Liver (tissue), 7 donors: ENCODE measurements at regions not wholly inside any gene's neighbourhood (a gene's known extent, or its start where the extent isn't known, plus 50 kb on each side); places are given as distances from the start of the nearest gene placed in this dataset.

ENCODE experiments used
- DNase-seq: peaks from one replicate; pipeline ENCODE4 v3.0.0-alpha.2; 2017; ENCODE audit warnings: low spot score
- H3K27ac ChIP-seq, 2 donors: one replicate each; pipeline ENCODE4 v1.7.0; 2013; ENCODE audit warnings: inconsistent platforms in 2 of 2, low read length in 2 of 2, control low read depth in 1 of 2, low read depth in 1 of 2, mild to moderate bottlenecking in 1 of 2
- H3K27me3 ChIP-seq, 4 donors: one replicate each; pipeline versions ENCODE4 v1.6.1 to v1.7.0; 2013; ENCODE audit warnings: low read length in 3 of 4, inconsistent platforms in 1 of 4, mild to moderate bottlenecking in 1 of 4, moderate library complexity in 1 of 4; ENCODE audit not compliant: control insufficient read depth in 4 of 4, insufficient read depth in 4 of 4
- H3K36me3 ChIP-seq, 4 donors: one replicate each; pipeline versions ENCODE4 v1.6.1 to v1.7.0; 2013; ENCODE audit warnings: low read length in 3 of 4, mild to moderate bottlenecking in 3 of 4, low read depth in 1 of 4, moderate library complexity in 1 of 4; ENCODE audit not compliant: control insufficient read depth in 4 of 4, insufficient read depth in 3 of 4
- H3K4me1 ChIP-seq, 4 donors: one replicate each; pipeline versions ENCODE4 v1.6.1 to v1.7.0; 2013; ENCODE audit warnings: low read length in 3 of 4, mild to moderate bottlenecking in 3 of 4, moderate library complexity in 1 of 4; ENCODE audit not compliant: control insufficient read depth in 4 of 4, insufficient read depth in 4 of 4
- H3K4me3 ChIP-seq, 3 donors: one replicate each; pipeline versions ENCODE4 v1.6.1 to v1.7.0; 2013; ENCODE audit warnings: low read length in 3 of 3, control low read depth in 1 of 3, low read depth in 1 of 3, mild to moderate bottlenecking in 1 of 3
- H3K9ac ChIP-seq, 2 donors: one replicate each; pipeline ENCODE4 v1.7.0; 2013; ENCODE audit warnings: low read length in 2 of 2, mild to moderate bottlenecking in 2 of 2, moderate library complexity in 2 of 2, control low read depth in 1 of 2, low read depth in 1 of 2
- H3K9me3 ChIP-seq, 4 donors: one replicate each; pipeline versions ENCODE4 v1.6.1 to v1.7.0; 2013; ENCODE audit warnings: low read length in 3 of 4; ENCODE audit not compliant: control insufficient read depth in 4 of 4
- EGR1 ChIP-seq, 2 donors: IDR thresholded peaks; 2 replicates each; pipeline ENCODE4 v1.6.1; 2016 to 2018; ENCODE audit warnings: antibody characterized with exemption in 2 of 2, low read depth in 2 of 2
- FOXA1 ChIP-seq: IDR thresholded peaks from 2 replicates; pipeline ENCODE4 v1.6.1; 2016; ENCODE audit warnings: antibody characterized with exemption
- FOXA2 ChIP-seq: IDR thresholded peaks from 2 replicates; pipeline ENCODE4 v1.6.1; 2016; ENCODE audit warnings: antibody characterized with exemption
- GABPA ChIP-seq, 2 donors: IDR thresholded peaks in 1 of 2; conservative IDR thresholded peaks in 1 of 2; 2 replicates each; pipeline ENCODE4 v1.6.1; 2016; ENCODE audit warnings: antibody characterized with exemption in 2 of 2, mild to moderate bottlenecking in 1 of 2, moderate library complexity in 1 of 2
- HNF4A ChIP-seq, 2 donors: conservative IDR thresholded peaks; 2 replicates each; pipeline ENCODE4 v1.6.1; 2016; ENCODE audit warnings: antibody characterized with exemption in 2 of 2, mild to moderate bottlenecking in 2 of 2
- HNF4G ChIP-seq: IDR thresholded peaks from 2 replicates; pipeline ENCODE4 v1.6.1; 2016; ENCODE audit warnings: antibody characterized with exemption
- JUND ChIP-seq, 2 donors: IDR thresholded peaks; 2 replicates each; pipeline ENCODE4 v1.6.1; 2016; ENCODE audit warnings: antibody characterized with exemption in 2 of 2
- MAX ChIP-seq: IDR thresholded peaks from 2 replicates; pipeline ENCODE4 v1.6.1; 2016; ENCODE audit warnings: antibody characterized with exemption
- NR2F2 ChIP-seq: IDR thresholded peaks from 2 replicates; pipeline ENCODE4 v1.6.1; 2016; ENCODE audit warnings: antibody characterized with exemption
- RAD21 ChIP-seq, 2 donors: IDR thresholded peaks; 2 replicates each; pipeline ENCODE4 v1.6.1; 2016; ENCODE audit warnings: antibody characterized with exemption in 2 of 2, mild to moderate bottlenecking in 2 of 2
- REST ChIP-seq: IDR thresholded peaks from 2 replicates; pipeline ENCODE4 v1.6.1; 2016; ENCODE audit warnings: antibody characterized with exemption, mild to moderate bottlenecking
- RXRA ChIP-seq, 2 donors: IDR thresholded peaks; 2 replicates each; pipeline ENCODE4 v1.6.1; 2017 to 2018; ENCODE audit warnings: antibody characterized with exemption in 2 of 2, mild to moderate bottlenecking in 1 of 2
- SP1 ChIP-seq: IDR thresholded peaks from 2 replicates; pipeline ENCODE4 v1.6.1; 2018; ENCODE audit warnings: antibody characterized with exemption, mild to moderate bottlenecking
- WGBS: extraction: QIAGEN DNeasy Blood & Tissue Kit; methylation state at CpG from one replicate; pipeline ENCODE4 v1.1.7; 2013; 5-methylcytosine and 5-hydroxymethylcytosine counted together
- donor health status: healthy.
- donor health status: healthy.
- donor health status: healthy.
- donor health status: healthy.

- 92% methylated on average over 2 of the region's 2 CpGs for WGBS
- no peak for DNase-seq
- H3K27me3 ChIP-seq = no peaks in the 10 kb centered on the region
Measured at GRCh38 chr2:147388217-147388616, 456.6 kb upstream of the ACVR2A start.

GRCh38 chr2:147386284-147386683 lies 458.5 kb upstream of the ACVR2A start:
- Histone ChIP-seq H3K27ac (no peak overlapping the region), H3K4me3 (no peak overlapping the region), H3K9me3 (no peaks in the 10 kb centered on the region), H3K4me1 (peaks cover 0 to 2% (median under 1%) of the 10 kb centered on the region in 4 donors), H3K36me3 (no peaks in the 10 kb centered on the region), H3K27me3 (no peaks in the 10 kb centered on the region), H3K9ac (no peak overlapping the region)
- WGBS = 76% methylated on average over 3 of the region's 3 CpGs
- no peak for TF ChIP-seq NR2F2
- no peak for TF ChIP-seq EGR1 (IDR thresholded peaks at IDR 0.05; ENCODE audit: low read depth in 2 of 2)
- no peak for TF ChIP-seq GABPA (IDR thresholded peaks at IDR 0.05 in 1 of 2, conservative IDR thresholded peaks at IDR 0.05 in 1 of 2)
- no peak for TF ChIP-seq HNF4G
- TF ChIP-seq JUND (IDR thresholded peaks at IDR 0.05) = no peak
- TF ChIP-seq FOXA2 = no peak
- no peak for TF ChIP-seq SP1
- no peak for TF ChIP-seq FOXA1
- DNase-seq = no peak

More at GRCh38 chr2:147388217-147388616, 456.6 kb upstream of the ACVR2A start:
- H3K4me3 ChIP-seq = no peak overlapping the region
- no peaks in the 10 kb centered on the region for H3K9me3 ChIP-seq
- no peak overlapping the region for H3K27ac ChIP-seq
- no peaks in the 10 kb centered on the region for H3K36me3 ChIP-seq
- no peak overlapping the region for H3K9ac ChIP-seq
- H3K4me1 ChIP-seq = peaks cover 0 to 2% (median under 1%) of the 10 kb centered on the region in 4 donors
- TF ChIP-seq JUND (IDR thresholded peaks at IDR 0.05) = no peak
- no peak for TF ChIP-seq HNF4A (conservative IDR thresholded peaks at IDR 0.05)
- TF ChIP-seq REST = no peak

GRCh38 chr2:147385600-147385999 lies 459.2 kb upstream of the ACVR2A start:
- H3K27ac ChIP-seq = no peak overlapping the region
- TF ChIP-seq FOXA2 (no peak), RAD21 (IDR thresholded peaks at IDR 0.05) (peak in 1 of 2 donors; percentile 31), JUND (IDR thresholded peaks at IDR 0.05) (no peak), NR2F2 (peak; percentile 73), MAX (no peak), RXRA (IDR thresholded peaks at IDR 0.05) (peak in 1 of 2 donors; percentile 17), HNF4A (conservative IDR thresholded peaks at IDR 0.05) (peak; percentile 15 to 20)
- H3K27me3 ChIP-seq = no peaks in the 10 kb centered on the region
- no peak overlapping the region for H3K9ac ChIP-seq
- H3K36me3 ChIP-seq = no peaks in the 10 kb centered on the region
- H3K4me1 ChIP-seq = peaks cover 0 to 2% (median under 1%) of the 10 kb centered on the region in 4 donors
- 21% methylated on average over 1 of the region's 1 CpG for WGBS
- DNase-seq = no peak
- no peak overlapping the region for H3K4me3 ChIP-seq
- H3K9me3 ChIP-seq = no peaks in the 10 kb centered on the region
